GM12878 (cell line): ENCODE measurements at regions not wholly inside any gene's neighbourhood (a gene's known extent, or its start where the extent isn't known, plus 50 kb on each side); places are given as distances from the start of the nearest gene placed in this dataset.
"Not testable (repeated sequence)": the region's sequence is repeated elsewhere in the genome, so short reads cannot be mapped to it uniquely, and the experiment has no call there.

Source experiments
- ATAC-seq: fragments of 200-7000 bp; cut with Tn5 transposase; 3 replicates; pipeline ENCODE4 v1.9.1; 2020; ENCODE audit warnings: mild to moderate bottlenecking, moderate library complexity
- BruUV-seq: library from RNA; stranded (reverse); fragments of 400-500 nt; replicated peaks from 2 replicates; lab custom pipeline; 2021; lab: Mats Ljungman, UMichigan
- CTCF ChIA-PET: fragments of 300-600 bp; sonication (Branson Sonifier 250); formaldehyde crosslinking; extraction: SDS; loops from one replicate; lab custom pipeline; 2021; ENCODE audit warnings: inconsistent platforms; lab: Yijun Ruan, JAX
- POLR2A ChIA-PET: fragments of 350-600 bp; formaldehyde crosslinking; extraction: SDS; loops from one replicate; lab custom pipeline; 2021; ENCODE audit warnings: inconsistent platforms; lab: Charles Lee
- RAD21 ChIA-PET: fragments of 300-600 bp; sonication (Branson Sonifier 250); formaldehyde crosslinking; loops from one replicate; lab custom pipeline; 2023; ENCODE audit warnings: antibody characterized with exemption; ENCODE audit not compliant: unreplicated experiment; lab: Charles Lee
- SMC1A ChIA-PET: fragments of 300-600 bp; sonication (Branson Sonifier 250); formaldehyde crosslinking; loops from one replicate; lab custom pipeline; 2023; ENCODE audit not compliant: unreplicated experiment, uncharacterized antibody; lab: Charles Lee
- DNase-seq: peaks from one replicate; pipeline ENCODE4 v3.0.0-alpha.2; 2011; ENCODE audit warnings: low read depth, low spot score
- FAIRE-seq: peaks from 3 replicates; lab custom pipeline; 2011; peaks lifted over from hg19 to GRCh38; lab: Jason Lieb, UNC
- H2AFZ ChIP-seq: 2 replicates; pipeline ENCODE4 v1.6.0; 2011; ENCODE audit warnings: low read depth, low read length, control low read depth; ENCODE audit not compliant: control insufficient read depth
- H3K27ac ChIP-seq: 2 replicates; pipeline ENCODE4 v1.5.1; 2011; ENCODE audit warnings: control low read depth; ENCODE audit not compliant: control insufficient read depth, insufficient read depth
- H3K27me3 ChIP-seq, 2 experiments: replicated peaks in 1 of 2; 2 replicates each; pipeline versions ENCODE4 v1.6.0 to v1.6.1; 2011; ENCODE audit warnings: low read length in 1 of 2; ENCODE audit not compliant: control insufficient read depth in 2 of 2, insufficient read depth in 2 of 2
- H3K36me3 ChIP-seq, 2 experiments: 2 replicates each; pipeline ENCODE4 v1.5.1; 2011; ENCODE audit warnings: low read length in 1 of 2; ENCODE audit not compliant: control insufficient read depth in 2 of 2, insufficient read depth in 2 of 2
- H3K4me1 ChIP-seq: 2 replicates; pipeline ENCODE4 v1.6.1; 2011; ENCODE audit warnings: mild to moderate bottlenecking, low read length, moderate library complexity, mixed read lengths; ENCODE audit not compliant: control insufficient read depth, insufficient read depth
- H3K4me2 ChIP-seq: 2 replicates; pipeline ENCODE4 v1.6.0; 2011; ENCODE audit warnings: control low read depth; ENCODE audit not compliant: control insufficient read depth, insufficient read depth
- H3K4me3 ChIP-seq: fragments of 200-600 bp; sonication (generic); 2 replicates; pipeline ENCODE4 v1.5.1; 2016
- H3K79me2 ChIP-seq: 2 replicates; pipeline ENCODE4 v1.6.0; 2011; ENCODE audit warnings: low read length; ENCODE audit not compliant: control insufficient read depth, insufficient read depth
- H3K9ac ChIP-seq: 2 replicates; pipeline ENCODE4 v1.8.0; 2011; ENCODE audit warnings: low read length, control low read depth, mixed read lengths; ENCODE audit not compliant: control insufficient read depth, insufficient read depth
- H3K9me3 ChIP-seq: replicated peaks from 3 replicates; pipeline ENCODE4 v1.5.1; 2011; ENCODE audit warnings: mild to moderate bottlenecking, low read length; ENCODE audit not compliant: control insufficient read depth, insufficient read depth
- H4K20me1 ChIP-seq: 2 replicates; pipeline ENCODE4 v1.6.0; 2011; ENCODE audit not compliant: control insufficient read depth, insufficient read depth
- CREM ChIP-seq: IDR thresholded peaks from 2 replicates; pipeline ENCODE4 v1.6.1; 2014; ENCODE audit warnings: antibody characterized with exemption, low read depth
- NFYB ChIP-seq: IDR thresholded peaks from 2 replicates; pipeline ENCODE4 v1.6.1; 2011; ENCODE audit warnings: low read depth, mild to moderate bottlenecking, low read length, improper control_type of control experiment, moderate library complexity; ENCODE audit not compliant: insufficient read depth
- NR2C1 ChIP-seq: fragments of 450-650 bp; IDR thresholded peaks from 2 replicates; pipeline ENCODE4 v1.6.1; 2017; ENCODE audit warnings: antibody characterized with exemption, mild to moderate bottlenecking, moderate library complexity
- NRF1 ChIP-seq: conservative IDR thresholded peaks from 2 replicates; pipeline ENCODE4 v1.6.1; 2011; ENCODE audit warnings: mild to moderate bottlenecking, low read depth, low read length, improper control_type of control experiment
- ZNF384 ChIP-seq: IDR thresholded peaks from 2 replicates; pipeline ENCODE4 v1.6.1; 2012; ENCODE audit warnings: low read depth, mild to moderate bottlenecking, low read length, improper control_type of control experiment, borderline replicate concordance
- ZZZ3 ChIP-seq: IDR thresholded peaks from 2 replicates; pipeline ENCODE4 v1.6.1; 2011; ENCODE audit warnings: low read depth; ENCODE audit not compliant: control insufficient read depth, insufficient read length
- WGBS: methylation state at CpG from one replicate; pipeline ENCODE4 v1.1.6; 2016; ENCODE audit warnings: low lambda C conversion rate; ENCODE audit not compliant: insufficient replicate concordance, insufficient coverage; ENCODE audit errors: missing lambda C conversion rate; 5-methylcytosine and 5-hydroxymethylcytosine counted together
- in situ Hi-C: fragments of 300-500 bp; cut with MboI; formaldehyde crosslinking; loops from 9 replicates; pipeline ENCODE4 v1.14.3; 2018; ENCODE audit warnings: mixed read lengths
- intact Hi-C: fragments of 100-400 bp; cut with micrococcal nuclease; formaldehyde crosslinking; loops from one replicate; pipeline ENCODE4 v1.14.2; 2022; ENCODE audit not compliant: unreplicated experiment
- TF ChIP-seq, protein P1 (sequence below): fragments of 150-350 bp; IDR thresholded peaks from 2 replicates; pipeline ENCODE4 v1.6.1; 2014; ENCODE audit warnings: mild to moderate bottlenecking, low read depth, low read length

GRCh38 chr17:53462393-53462811, 360.3 kb upstream of the KIF2B start:
- intact Hi-C loops, result no loop called here
- DNase-seq, result no peak
- 96% methylated on average over 1 of the region's 1 CpG for WGBS
- RAD21 ChIA-PET, result no interaction called here
- SMC1A ChIA-PET, result no interaction called here
- POLR2A ChIA-PET, result no interaction called here
- H3K9ac ChIP-seq, result no peak overlapping the region
- no peaks in the 10 kb centered on the region for H3K9me3 ChIP-seq
- ATAC-seq, result no peak
- no peaks in the 10 kb centered on the region for H3K27me3 ChIP-seq
- TF ChIP-seq NFYB, result no peak
- TF ChIP-seq CREM, result no peak
- TF ChIP-seq, protein P1, sequence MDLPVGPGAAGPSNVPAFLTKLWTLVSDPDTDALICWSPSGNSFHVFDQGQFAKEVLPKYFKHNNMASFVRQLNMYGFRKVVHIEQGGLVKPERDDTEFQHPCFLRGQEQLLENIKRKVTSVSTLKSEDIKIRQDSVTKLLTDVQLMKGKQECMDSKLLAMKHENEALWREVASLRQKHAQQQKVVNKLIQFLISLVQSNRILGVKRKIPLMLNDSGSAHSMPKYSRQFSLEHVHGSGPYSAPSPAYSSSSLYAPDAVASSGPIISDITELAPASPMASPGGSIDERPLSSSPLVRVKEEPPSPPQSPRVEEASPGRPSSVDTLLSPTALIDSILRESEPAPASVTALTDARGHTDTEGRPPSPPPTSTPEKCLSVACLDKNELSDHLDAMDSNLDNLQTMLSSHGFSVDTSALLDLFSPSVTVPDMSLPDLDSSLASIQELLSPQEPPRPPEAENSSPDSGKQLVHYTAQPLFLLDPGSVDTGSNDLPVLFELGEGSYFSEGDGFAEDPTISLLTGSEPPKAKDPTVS, result no peak
- no peak for TF ChIP-seq ZNF384
- no peak for TF ChIP-seq NR2C1
- TF ChIP-seq NRF1, result no peak
- no peak for TF ChIP-seq ZZZ3
- in situ Hi-C loops, result no loop called here
- no peak overlapping the region for H3K27ac ChIP-seq
- no peaks in the 10 kb centered on the region for H3K36me3 ChIP-seq
- H3K4me2 ChIP-seq, result no peak overlapping the region
- no peak overlapping the region for H3K4me3 ChIP-seq
- H3K4me1 ChIP-seq, result no peaks in the 10 kb centered on the region
- no peaks in the 10 kb centered on the region for H4K20me1 ChIP-seq
- no peaks in the 10 kb centered on the region for H3K79me2 ChIP-seq
- no TSS peak for BruUV-seq
- CTCF ChIA-PET, result no interaction called here
- no peak overlapping the region for H2AFZ ChIP-seq
- FAIRE-seq, result no peak

GRCh38 chr17:53455943-53456342, 366.8 kb upstream of the KIF2B start:
- H3K4me2 ChIP-seq, H3K4me1 ChIP-seq, H3K9ac ChIP-seq, H3K36me3 ChIP-seq, BruUV-seq, H3K79me2 ChIP-seq, DNase-seq, H3K9me3 ChIP-seq, H3K27me3 ChIP-seq, RAD21 ChIA-PET, H3K27ac ChIP-seq, intact Hi-C loops, POLR2A ChIA-PET, SMC1A ChIA-PET, FAIRE-seq, ATAC-seq, H4K20me1 ChIP-seq, H2AFZ ChIP-seq, in situ Hi-C loops, H3K4me3 ChIP-seq, CTCF ChIA-PET: not testable (repeated sequence)
- WGBS, result 13% methylated on average over 2 of the region's 3 CpGs
